D721Med (cell line): ENCODE measurements at regions not wholly inside any gene's neighbourhood (a gene's known extent, or its start where the extent isn't known, plus 50 kb on each side); places are given as distances from the start of the nearest gene placed in this dataset.

Experiments
- DNase-seq: peaks from one replicate; pipeline ENCODE4 v3.0.0; 2011; ENCODE audit warnings: low spot score; ENCODE audit not compliant: insufficient read length
- FAIRE-seq: peaks from 2 replicates; lab custom pipeline; 2011; peaks lifted over from hg19 to GRCh38; lab: Jason Lieb, UNC
- CTCF ChIP-seq: IDR thresholded peaks from 2 replicates; pipeline ENCODE4 v1.5.1; 2012; ENCODE audit warnings: mild to moderate bottlenecking, control low read depth; ENCODE audit not compliant: insufficient read depth; ENCODE audit errors: missing control alignments

GRCh38 chr17:70503449-70503848, 334.1 kb downstream of the KCNJ2 start:
- TF ChIP-seq CTCF, result no peak
- DNase-seq (no peak), FAIRE-seq (no peak)

GRCh38 chr17:70510288-70510687, 341.0 kb downstream of the KCNJ2 start:
- DNase-seq (no peak), FAIRE-seq (no peak)
- TF ChIP-seq CTCF, result no peak

- DNase-seq (no peak), FAIRE-seq (no peak)
- TF ChIP-seq CTCF, result no peak
These were observed 348.5 kb downstream of the KCNJ2 start for GRCh38 chr17:70517816-70518215.

DNA sequence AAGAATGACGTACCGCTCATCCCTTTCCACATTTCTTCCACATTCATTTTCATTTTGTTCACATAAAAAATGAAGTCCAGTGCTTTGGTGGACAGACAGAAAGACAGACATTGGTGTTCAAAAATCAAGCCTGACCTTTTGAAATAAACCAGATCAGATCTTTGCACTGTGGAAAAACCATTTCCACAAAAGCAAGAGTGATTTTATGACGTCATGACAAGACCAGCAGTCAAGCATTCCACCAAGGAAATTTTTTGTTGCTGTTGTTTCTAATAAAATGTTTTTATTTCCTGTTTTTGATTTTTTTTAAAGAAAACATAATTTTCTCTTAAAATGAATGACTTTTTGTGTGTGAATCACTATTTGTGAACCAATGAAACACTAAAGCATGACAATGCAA, 350.0 kb downstream of the KCNJ2 start:
- FAIRE-seq (no peak), DNase-seq (no peak)
- TF ChIP-seq CTCF, result no peak

- FAIRE-seq, result no peak
- no peak for TF ChIP-seq CTCF
- no peak for DNase-seq
These were observed 351.1 kb downstream of the KCNJ2 start for GRCh38 chr17:70520447-70520846.

DNA sequence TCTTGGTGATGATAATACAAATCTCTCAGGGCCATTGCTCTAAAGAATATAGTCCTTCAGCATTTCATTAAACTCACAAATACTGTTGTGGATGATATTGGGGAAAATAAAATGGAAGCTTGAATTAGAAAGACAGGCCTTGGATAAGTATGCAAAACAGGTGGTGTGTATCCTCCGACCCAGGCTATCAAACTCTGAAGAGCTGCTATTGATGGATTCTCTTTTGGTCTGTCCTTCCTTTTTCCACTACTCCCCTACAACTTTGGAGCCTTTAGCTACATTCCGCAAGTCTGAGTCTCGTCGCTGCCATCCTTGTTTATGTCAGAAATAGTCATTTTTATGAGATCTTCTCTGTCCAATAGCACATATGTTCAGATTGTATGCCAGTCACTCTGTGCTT, 351.6 kb downstream of the KCNJ2 start:
- no peak for TF ChIP-seq CTCF
- FAIRE-seq (no peak), DNase-seq (no peak)

DNA sequence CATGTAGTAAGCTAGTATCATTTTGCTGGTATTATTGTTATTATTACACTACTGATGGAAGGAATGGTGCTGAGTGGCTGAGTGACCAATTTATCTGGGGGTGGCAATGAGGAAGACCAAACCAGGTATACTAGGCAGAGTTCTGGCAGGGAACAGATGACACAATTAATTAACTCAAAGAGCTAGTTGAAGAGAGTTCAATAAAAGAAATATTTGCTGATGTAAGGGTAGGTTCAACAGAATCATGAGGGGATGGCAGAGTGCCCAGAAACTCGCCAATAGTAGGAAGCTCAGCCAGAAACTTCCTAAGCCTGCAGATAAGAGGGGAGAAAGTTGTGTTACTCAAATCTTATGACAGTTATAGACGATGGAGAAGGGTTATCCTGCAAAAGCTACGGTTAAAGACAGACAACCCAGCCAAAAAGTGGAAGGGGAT, 352.5 kb downstream of the KCNJ2 start:
- DNase-seq (no peak), FAIRE-seq (no peak)
- no peak for TF ChIP-seq CTCF
